ENCODE measurements at regions not wholly inside any gene's neighbourhood (a gene's known extent, or its start where the extent isn't known, plus 50 kb on each side); places are given as distances from the start of the nearest gene placed in this dataset.
"Not testable (repeated sequence)": the region's sequence is repeated elsewhere in the genome, so short reads cannot be mapped to it uniquely, and the experiment has no call there.

DNA sequence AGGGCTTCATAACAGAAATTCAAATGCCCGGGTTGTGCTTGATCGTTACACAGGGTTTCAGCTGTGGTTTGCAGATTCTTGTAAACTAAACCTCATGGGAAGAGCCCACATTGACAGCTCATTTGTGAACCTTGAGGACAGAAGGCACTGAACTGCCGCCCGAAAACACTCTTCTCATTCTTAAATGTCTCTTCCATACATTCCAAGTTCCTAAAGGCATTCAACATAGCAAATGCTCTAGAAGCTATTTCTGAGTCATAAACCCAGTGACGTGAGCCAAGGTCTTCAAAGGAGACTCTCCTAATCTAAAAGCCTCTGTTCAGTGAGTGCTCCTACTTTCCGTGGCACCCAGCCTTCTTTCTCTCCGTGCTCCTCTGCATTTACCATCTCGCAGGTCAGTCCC, 737.8 kb upstream of the FRG1 start:
- no peaks in the 10 kb centered on the region for H3K27me3 ChIP-seq (ENCODE audit: control insufficient read depth in 2 of 2, insufficient read depth in 2 of 2, low read length in 2 of 2)
- no peak overlapping the region for H3K27ac ChIP-seq (ENCODE audit: low read depth in 2 of 2, low read length in 2 of 2)
- no peak overlapping the region for H3K9ac ChIP-seq (ENCODE audit: low read depth in 1 of 2, low read length in 2 of 2)
- H3K36me3 ChIP-seq (ENCODE audit: control insufficient read depth in 2 of 2, insufficient read depth in 2 of 2, low read length in 2 of 2) = no peaks in the 10 kb centered on the region
- peaks cover 0 to 3% of the 10 kb centered on the region in 2 donors for H3K4me1 ChIP-seq (ENCODE audit: control insufficient read depth in 2 of 2, insufficient read depth in 2 of 2, low read length in 2 of 2)
- no peaks in the 10 kb centered on the region for H3K9me3 ChIP-seq (ENCODE audit: control insufficient read depth in 2 of 2, low read length in 2 of 2)
- no peak overlapping the region for H3K4me3 ChIP-seq (ENCODE audit: low read length in 2 of 2)

DNA sequence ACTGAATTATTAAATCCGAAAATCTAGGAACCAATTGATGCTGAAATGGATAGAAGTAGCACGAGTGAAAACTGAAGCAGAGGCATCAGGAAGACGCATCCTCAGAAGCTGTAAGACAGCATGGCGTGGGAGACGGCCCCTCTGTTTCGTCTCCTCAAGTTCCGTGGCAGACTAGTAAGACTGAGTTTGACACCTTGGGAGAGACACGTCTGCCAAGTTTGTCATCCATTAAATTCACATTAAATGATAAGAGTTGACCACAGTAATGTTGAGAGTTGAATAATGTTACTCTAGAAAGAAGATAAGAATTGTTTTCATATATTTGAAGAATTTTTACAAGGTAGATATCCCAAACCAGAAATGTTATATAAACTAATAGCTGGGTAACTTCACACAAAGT, 736.1 kb upstream of the FRG1 start:
- no peak overlapping the region for H3K27ac ChIP-seq (ENCODE audit: low read depth in 2 of 2, low read length in 2 of 2)
- no peak overlapping the region for H3K9ac ChIP-seq (ENCODE audit: low read depth in 1 of 2, low read length in 2 of 2)
- H3K36me3 ChIP-seq (ENCODE audit: control insufficient read depth in 2 of 2, insufficient read depth in 2 of 2, low read length in 2 of 2) = no peaks in the 10 kb centered on the region
- no peaks in the 10 kb centered on the region for H3K27me3 ChIP-seq (ENCODE audit: control insufficient read depth in 2 of 2, insufficient read depth in 2 of 2, low read length in 2 of 2)
- no peaks in the 10 kb centered on the region for H3K9me3 ChIP-seq (ENCODE audit: control insufficient read depth in 2 of 2, low read length in 2 of 2)
- H3K4me1 ChIP-seq (ENCODE audit: control insufficient read depth in 2 of 2, insufficient read depth in 2 of 2, low read length in 2 of 2) = peaks cover 0 to 3% of the 10 kb centered on the region in 2 donors
- H3K4me3 ChIP-seq (ENCODE audit: low read length in 2 of 2) = no peak overlapping the region

DNA sequence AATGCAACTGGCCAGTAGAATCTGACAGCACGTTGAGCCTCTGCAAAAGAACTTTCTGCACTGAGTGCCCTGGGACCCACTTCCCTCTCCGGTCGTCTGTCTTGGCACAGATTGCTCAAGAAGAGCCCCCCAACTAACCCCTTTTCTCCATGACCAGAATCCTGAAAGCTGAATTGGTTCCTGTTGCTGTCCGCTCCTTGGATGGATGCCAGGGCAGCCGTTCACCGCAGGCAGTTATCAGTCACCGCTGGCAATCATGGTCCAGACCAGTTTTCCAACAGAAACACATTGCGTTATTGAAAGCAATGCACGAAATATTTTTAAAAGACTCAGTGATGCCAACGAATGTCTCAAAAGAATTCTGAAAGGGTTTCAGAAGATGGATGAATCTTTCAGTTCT, 733.7 kb upstream of the FRG1 start:
- Histone ChIP-seq H3K9me3 (ENCODE audit: control insufficient read depth in 2 of 2, low read length in 2 of 2) (no peaks in the 10 kb centered on the region), H3K27ac (ENCODE audit: low read depth in 2 of 2, low read length in 2 of 2) (no peak overlapping the region), H3K4me1 (ENCODE audit: control insufficient read depth in 2 of 2, insufficient read depth in 2 of 2, low read length in 2 of 2) (peaks cover 0 to 3% of the 10 kb centered on the region in 2 donors), H3K36me3 (ENCODE audit: control insufficient read depth in 2 of 2, insufficient read depth in 2 of 2, low read length in 2 of 2) (no peaks in the 10 kb centered on the region), H3K4me3 (ENCODE audit: low read length in 2 of 2) (no peak overlapping the region), H3K27me3 (ENCODE audit: control insufficient read depth in 2 of 2, insufficient read depth in 2 of 2, low read length in 2 of 2) (no peaks in the 10 kb centered on the region), H3K9ac (ENCODE audit: low read depth in 1 of 2, low read length in 2 of 2) (no peak overlapping the region)

DNA sequence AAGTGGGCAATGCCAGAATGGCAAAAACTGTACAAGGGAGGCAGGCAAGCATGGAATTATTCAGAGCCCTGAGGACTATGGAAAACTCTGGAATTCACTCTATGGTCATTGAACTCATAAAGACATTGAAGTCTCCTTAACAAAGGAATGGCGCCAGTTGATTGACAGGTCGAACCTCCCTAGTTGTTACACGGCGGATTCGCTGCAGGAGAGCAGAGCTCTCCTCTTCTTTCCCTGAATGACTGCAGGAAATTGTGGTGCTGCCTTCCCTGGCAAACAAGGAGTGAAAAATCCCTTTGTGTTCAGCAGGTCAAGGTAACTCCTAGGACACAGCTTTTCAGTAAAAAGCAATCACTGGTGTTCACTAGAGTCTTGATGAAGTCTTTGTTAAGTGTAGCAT, 732.8 kb upstream of the FRG1 start:
- Histone ChIP-seq H3K27me3 (ENCODE audit: control insufficient read depth in 2 of 2, insufficient read depth in 2 of 2, low read length in 2 of 2) (no peaks in the 10 kb centered on the region), H3K36me3 (ENCODE audit: control insufficient read depth in 2 of 2, insufficient read depth in 2 of 2, low read length in 2 of 2) (no peaks in the 10 kb centered on the region), H3K4me3 (ENCODE audit: low read length in 2 of 2) (no peak overlapping the region)

DNA sequence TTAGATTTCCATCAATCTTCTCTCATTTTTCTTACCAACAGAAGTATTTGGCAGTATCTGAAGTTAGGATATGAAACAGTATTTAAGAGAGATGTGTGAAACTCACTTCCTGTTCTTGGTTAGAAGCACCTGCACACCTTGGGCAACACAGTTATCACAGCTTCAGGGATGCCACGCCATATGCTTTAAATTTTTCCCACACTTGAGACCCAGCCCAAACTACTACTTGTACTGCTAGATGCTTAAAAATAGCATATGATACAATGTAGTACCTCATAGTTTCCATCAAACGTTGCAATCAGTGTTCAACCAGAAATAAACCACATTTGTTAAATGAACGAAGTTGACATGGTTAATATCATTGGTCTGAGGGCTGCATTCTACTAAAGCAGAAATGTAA, 725.1 kb upstream of the FRG1 start:
- no peaks in the 10 kb centered on the region for H3K27me3 ChIP-seq (ENCODE audit: control insufficient read depth in 2 of 2, insufficient read depth in 2 of 2, low read length in 2 of 2)
- no peaks in the 10 kb centered on the region for H3K9me3 ChIP-seq (ENCODE audit: control insufficient read depth in 2 of 2, low read length in 2 of 2)
- H3K4me3 ChIP-seq (ENCODE audit: low read length in 2 of 2) = no peak overlapping the region
- H3K4me1 ChIP-seq (ENCODE audit: control insufficient read depth in 2 of 2, insufficient read depth in 2 of 2, low read length in 2 of 2) = no peaks in the 10 kb centered on the region
- H3K36me3 ChIP-seq (ENCODE audit: control insufficient read depth in 2 of 2, insufficient read depth in 2 of 2, low read length in 2 of 2) = no peaks in the 10 kb centered on the region
- no peak overlapping the region for H3K9ac ChIP-seq (ENCODE audit: low read depth in 1 of 2, low read length in 2 of 2)
- H3K27ac ChIP-seq (ENCODE audit: low read depth in 2 of 2, low read length in 2 of 2) = no peak overlapping the region

More for the DNA sequence above, 732.8 kb upstream of the FRG1 start:
- H3K9ac ChIP-seq (ENCODE audit: low read depth in 1 of 2, low read length in 2 of 2) = no peak overlapping the region
- H3K4me1 ChIP-seq (ENCODE audit: control insufficient read depth in 2 of 2, insufficient read depth in 2 of 2, low read length in 2 of 2) = no peaks in the 10 kb centered on the region
- no peak overlapping the region for H3K27ac ChIP-seq (ENCODE audit: low read depth in 2 of 2, low read length in 2 of 2)
- no peaks in the 10 kb centered on the region for H3K9me3 ChIP-seq (ENCODE audit: control insufficient read depth in 2 of 2, low read length in 2 of 2)

DNA sequence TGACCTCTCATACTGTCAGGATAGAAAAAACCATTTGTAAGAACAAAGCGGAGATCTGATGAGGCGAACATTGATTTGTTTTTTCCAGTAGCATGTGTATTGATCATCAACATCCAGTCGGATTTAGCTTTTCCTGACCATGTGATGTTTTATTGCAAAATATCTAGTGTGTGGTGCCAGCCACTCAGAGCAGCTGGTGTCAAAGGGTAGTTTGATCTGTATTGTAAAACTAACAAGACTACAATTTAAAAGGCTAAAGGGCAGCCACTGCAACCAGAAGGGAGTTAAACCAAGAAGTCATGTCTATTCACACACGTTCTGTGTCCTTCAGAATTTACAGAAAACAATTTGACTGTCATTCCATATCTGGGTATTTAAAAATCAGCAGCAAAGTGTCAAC, 719.0 kb upstream of the FRG1 start:
- Histone ChIP-seq H3K27ac (ENCODE audit: low read depth in 2 of 2, low read length in 2 of 2) (no peak overlapping the region), H3K9me3 (ENCODE audit: control insufficient read depth in 2 of 2, low read length in 2 of 2) (no peaks in the 10 kb centered on the region), H3K27me3 (ENCODE audit: control insufficient read depth in 2 of 2, insufficient read depth in 2 of 2, low read length in 2 of 2) (no peaks in the 10 kb centered on the region), H3K4me3 (ENCODE audit: low read length in 2 of 2) (no peak overlapping the region), H3K9ac (ENCODE audit: low read depth in 1 of 2, low read length in 2 of 2) (no peak overlapping the region), H3K4me1 (ENCODE audit: control insufficient read depth in 2 of 2, insufficient read depth in 2 of 2, low read length in 2 of 2) (no peaks in the 10 kb centered on the region), H3K36me3 (ENCODE audit: control insufficient read depth in 2 of 2, insufficient read depth in 2 of 2, low read length in 2 of 2) (no peaks in the 10 kb centered on the region)

DNA sequence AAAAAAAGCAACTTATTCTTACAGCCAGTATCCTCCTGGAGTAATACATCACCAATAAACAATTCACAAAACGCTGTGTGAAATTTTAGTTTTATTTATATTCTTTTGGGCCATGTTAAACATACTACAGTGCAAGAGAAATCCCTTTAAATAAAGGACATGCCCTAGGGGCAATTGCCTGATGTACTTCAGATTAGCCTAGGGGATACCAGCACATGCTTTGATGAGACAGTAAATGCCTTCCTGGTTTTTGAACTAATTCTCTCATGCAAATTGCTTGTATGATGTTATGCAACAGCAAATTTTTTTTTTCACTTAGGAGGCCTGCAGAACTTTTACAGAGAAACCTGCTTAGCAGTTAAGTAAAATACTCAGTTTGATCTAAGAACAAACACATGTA, 711.9 kb upstream of the FRG1 start:
- H3K36me3 ChIP-seq (ENCODE audit: control insufficient read depth in 2 of 2, insufficient read depth in 2 of 2, low read length in 2 of 2) = no peaks in the 10 kb centered on the region
- H3K9ac ChIP-seq (ENCODE audit: low read depth in 1 of 2, low read length in 2 of 2) = no peak overlapping the region
- no peaks in the 10 kb centered on the region for H3K4me1 ChIP-seq (ENCODE audit: control insufficient read depth in 2 of 2, insufficient read depth in 2 of 2, low read length in 2 of 2)
- no peak overlapping the region for H3K4me3 ChIP-seq (ENCODE audit: low read length in 2 of 2)
- H3K27ac ChIP-seq (ENCODE audit: low read depth in 2 of 2, low read length in 2 of 2) = no peak overlapping the region
- no peaks in the 10 kb centered on the region for H3K9me3 ChIP-seq (ENCODE audit: control insufficient read depth in 2 of 2, low read length in 2 of 2)
- no peaks in the 10 kb centered on the region for H3K27me3 ChIP-seq (ENCODE audit: control insufficient read depth in 2 of 2, insufficient read depth in 2 of 2, low read length in 2 of 2)

DNA sequence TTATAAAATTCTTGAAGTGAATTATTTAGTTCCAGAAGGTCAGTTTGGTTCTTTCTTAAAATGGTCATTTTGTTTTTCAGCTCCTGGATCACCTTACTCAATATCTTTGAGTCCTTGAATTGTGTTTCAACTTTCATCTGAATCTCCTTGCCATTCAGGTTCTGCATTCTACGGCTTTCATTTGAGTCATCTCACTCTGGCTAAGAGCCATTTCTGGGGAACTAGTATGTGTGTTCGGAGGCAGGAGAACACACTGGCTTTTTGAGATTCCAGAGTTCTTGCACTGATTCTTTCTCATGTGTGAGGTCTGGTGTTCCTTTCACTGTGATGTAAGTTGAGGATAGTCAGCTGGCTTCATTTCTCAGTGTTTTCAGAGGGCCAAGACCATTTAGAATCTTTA, 708.4 kb upstream of the FRG1 start:
- Histone ChIP-seq H3K9ac (ENCODE audit: low read depth in 1 of 2, low read length in 2 of 2) (no peak overlapping the region), H3K9me3 (ENCODE audit: control insufficient read depth in 2 of 2, low read length in 2 of 2) (peaks cover 0 to 4% of the 10 kb centered on the region in 2 donors), H3K27ac (ENCODE audit: low read depth in 2 of 2, low read length in 2 of 2) (no peak overlapping the region), H3K36me3 (ENCODE audit: control insufficient read depth in 2 of 2, insufficient read depth in 2 of 2, low read length in 2 of 2) (no peaks in the 10 kb centered on the region), H3K27me3 (ENCODE audit: control insufficient read depth in 2 of 2, insufficient read depth in 2 of 2, low read length in 2 of 2) (no peaks in the 10 kb centered on the region), H3K4me1 (ENCODE audit: control insufficient read depth in 2 of 2, insufficient read depth in 2 of 2, low read length in 2 of 2) (no peaks in the 10 kb centered on the region), H3K4me3 (ENCODE audit: low read length in 2 of 2) (no peak overlapping the region)

DNA sequence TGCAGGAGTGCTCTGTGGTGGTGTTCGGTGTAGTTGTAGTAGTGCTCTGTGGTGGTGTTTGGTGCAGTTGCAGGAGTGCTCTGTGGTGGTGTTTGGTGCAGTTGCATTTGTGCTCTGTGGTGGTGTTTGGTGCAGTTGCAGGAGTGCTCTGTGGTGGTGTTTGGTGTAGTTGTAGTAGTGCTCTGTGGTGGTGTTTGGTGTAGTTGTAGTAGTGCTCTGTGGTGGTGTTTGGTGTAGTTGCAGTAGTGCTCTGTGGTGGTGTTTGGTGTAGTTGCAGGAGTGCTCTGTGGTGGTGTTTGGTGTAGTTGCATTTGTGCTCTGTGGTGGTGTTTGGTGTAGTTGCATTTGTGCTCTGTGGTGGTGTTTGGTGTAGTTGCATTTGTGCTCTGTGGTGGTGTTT, 706.9 kb upstream of the FRG1 start:
- H3K27me3 ChIP-seq (ENCODE audit: control insufficient read depth in 2 of 2, insufficient read depth in 2 of 2, low read length in 2 of 2); H3K9me3 ChIP-seq (ENCODE audit: control insufficient read depth in 2 of 2, low read length in 2 of 2); H3K4me1 ChIP-seq (ENCODE audit: control insufficient read depth in 2 of 2, insufficient read depth in 2 of 2, low read length in 2 of 2); H3K4me3 ChIP-seq (ENCODE audit: low read length in 2 of 2); H3K36me3 ChIP-seq (ENCODE audit: control insufficient read depth in 2 of 2, insufficient read depth in 2 of 2, low read length in 2 of 2); H3K27ac ChIP-seq (ENCODE audit: low read depth in 2 of 2, low read length in 2 of 2); H3K9ac ChIP-seq (ENCODE audit: low read depth in 1 of 2, low read length in 2 of 2): not testable (repeated sequence)

DNA sequence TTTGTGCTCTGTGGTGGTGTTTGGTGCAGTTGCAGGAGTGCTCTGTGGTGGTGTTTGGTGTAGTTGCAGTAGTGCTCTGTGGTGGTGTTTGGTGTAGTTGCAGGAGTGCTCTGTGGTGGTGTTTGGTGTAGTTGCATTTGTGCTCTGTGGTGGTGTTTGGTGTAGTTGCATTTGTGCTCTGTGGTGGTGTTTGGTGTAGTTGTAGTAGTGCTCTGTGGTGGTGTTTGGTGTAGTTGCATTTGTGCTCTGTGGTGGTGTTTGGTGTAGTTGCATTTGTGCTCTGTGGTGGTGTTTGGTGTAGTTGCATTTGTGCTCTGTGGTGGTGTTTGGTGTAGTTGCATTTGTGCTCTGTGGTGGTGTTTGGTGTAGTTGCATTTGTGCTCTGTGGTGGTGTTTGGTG, 705.7 kb upstream of the FRG1 start:
- H3K9ac ChIP-seq (ENCODE audit: low read depth in 1 of 2, low read length in 2 of 2); H3K4me3 ChIP-seq (ENCODE audit: low read length in 2 of 2); H3K27ac ChIP-seq (ENCODE audit: low read depth in 2 of 2, low read length in 2 of 2): not testable (repeated sequence)

DNA sequence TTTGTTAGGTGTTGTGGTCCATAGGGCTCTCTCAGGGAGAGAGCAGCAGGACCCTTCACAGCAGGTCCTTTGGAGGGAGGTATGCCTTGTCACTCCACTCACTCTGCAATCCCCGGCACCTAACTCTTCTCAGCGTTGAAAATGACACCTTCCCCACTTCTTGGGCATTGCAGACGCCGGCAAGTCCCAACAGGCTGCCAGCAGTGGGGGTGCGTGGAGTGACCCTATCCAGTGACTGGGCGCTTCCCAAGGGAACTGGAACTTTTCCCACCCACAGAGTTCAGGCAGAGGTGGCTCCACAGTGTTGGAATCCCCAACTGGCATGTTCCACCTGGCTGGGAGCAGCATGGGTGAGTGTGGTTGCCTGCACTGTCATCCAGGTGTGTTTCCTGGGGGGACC, 705.1 kb upstream of the FRG1 start:
- Histone ChIP-seq H3K36me3 (ENCODE audit: control insufficient read depth in 2 of 2, insufficient read depth in 2 of 2, low read length in 2 of 2) (no peaks in the 10 kb centered on the region), H3K4me3 (ENCODE audit: low read length in 2 of 2) (no peak overlapping the region), H3K27ac (ENCODE audit: low read depth in 2 of 2, low read length in 2 of 2) (no peak overlapping the region), H3K9ac (ENCODE audit: low read depth in 1 of 2, low read length in 2 of 2) (no peak overlapping the region), H3K9me3 (ENCODE audit: control insufficient read depth in 2 of 2, low read length in 2 of 2) (peaks cover 4 to 7% of the 10 kb centered on the region in 2 donors), H3K4me1 (ENCODE audit: control insufficient read depth in 2 of 2, insufficient read depth in 2 of 2, low read length in 2 of 2) (no peaks in the 10 kb centered on the region), H3K27me3 (ENCODE audit: control insufficient read depth in 2 of 2, insufficient read depth in 2 of 2, low read length in 2 of 2) (no peaks in the 10 kb centered on the region)

More for the DNA sequence above, 705.7 kb upstream of the FRG1 start:
- not testable (repeated sequence) for H3K36me3 ChIP-seq (ENCODE audit: control insufficient read depth in 2 of 2, insufficient read depth in 2 of 2, low read length in 2 of 2); H3K4me1 ChIP-seq (ENCODE audit: control insufficient read depth in 2 of 2, insufficient read depth in 2 of 2, low read length in 2 of 2); H3K27me3 ChIP-seq (ENCODE audit: control insufficient read depth in 2 of 2, insufficient read depth in 2 of 2, low read length in 2 of 2); H3K9me3 ChIP-seq (ENCODE audit: control insufficient read depth in 2 of 2, low read length in 2 of 2)

All from mucosa of rectum (tissue), 2 donors.